AG04450 (cell line): ENCODE measurements at regions not wholly inside any gene's neighbourhood (a gene's known extent, or its start where the extent isn't known, plus 50 kb on each side); places are given as distances from the start of the nearest gene placed in this dataset. TPM values are rescaled to one million over a fixed set of nuclear protein-coding genes. Genes with fewer than 3 reads are reported as not detected.

ENCODE experiments used
- CTCF ChIA-PET: fragments of 300-600, 350-600 bp; formaldehyde crosslinking; extraction: SDS; loops from one replicate; lab custom pipeline; 2022; ENCODE audit warnings: antibody characterized with exemption, inconsistent platforms; lab: Charles Lee
- POLR2A ChIA-PET: fragments of 350-600 bp; formaldehyde crosslinking; extraction: SDS; loops from one replicate; lab custom pipeline; 2021; ENCODE audit warnings: antibody characterized with exemption, inconsistent platforms; lab: Yijun Ruan, JAX
- DNase-seq: peaks from one replicate; pipeline ENCODE4 v3.0.0-alpha.2; 2011; ENCODE audit warnings: low read depth, low spot score
- H3K27ac ChIP-seq: one replicate; pipeline ENCODE4 v1.5.1; 2012; ENCODE audit warnings: low read depth, low read length, control low read depth
- H3K27me3 ChIP-seq: one replicate; pipeline ENCODE4 v1.6.0; 2012; ENCODE audit warnings: low read length; ENCODE audit not compliant: control insufficient read depth, insufficient read depth
- H3K4me3 ChIP-seq: 2 replicates; pipeline ENCODE4 v1.5.1; 2011; ENCODE audit warnings: mild to moderate bottlenecking, low read depth, low read length, control low read depth
- H3K9me3 ChIP-seq: 2 replicates; pipeline ENCODE4 v1.5.1; 2012; ENCODE audit warnings: low read length; ENCODE audit not compliant: control insufficient read depth, insufficient read depth
- CTCF ChIP-seq: IDR thresholded peaks from 2 replicates; pipeline ENCODE4 v1.5.1; 2011; ENCODE audit warnings: low read depth, low read length, control low read depth, inconsistent platforms
- small RNA-seq: library from RNA; depleted of rRNA; stranded (forward); fragments of <200 nt; gene quantifications from one replicate; pipeline ENCODE3, GENCODE V24; 2012; ENCODE audit warnings: low read depth; ENCODE audit not compliant: insufficient read length

- POLR2A ChIA-PET, result interaction anchor here (0.5 kb wide), 1 partner anchor 341 kb away, joined by 7 read pairs; no protein-coding TSS in a partner anchor
- CTCF ChIA-PET, result interaction anchor here (0.6 to 2.1 kb wide), 9 partner anchors 9 to 402 kb away, joined by 3 to 10 read pairs (median 4); no protein-coding TSS in a partner anchor
- DNase-seq, result no peak
- TF ChIP-seq CTCF, result no peak
- H3K9me3 ChIP-seq, result no peaks in the 10 kb centered on the region; the same call in 1 of the 2 replicates
- no peaks in the 10 kb centered on the region for H3K27me3 ChIP-seq
- peak overlapping the region; percentile 93 for H3K27ac ChIP-seq
- H3K4me3 ChIP-seq, result no peak overlapping the region
Measured at GRCh38 chr12:124369827-124370378, 75.0 kb downstream of the RFLNA start.

DNA sequence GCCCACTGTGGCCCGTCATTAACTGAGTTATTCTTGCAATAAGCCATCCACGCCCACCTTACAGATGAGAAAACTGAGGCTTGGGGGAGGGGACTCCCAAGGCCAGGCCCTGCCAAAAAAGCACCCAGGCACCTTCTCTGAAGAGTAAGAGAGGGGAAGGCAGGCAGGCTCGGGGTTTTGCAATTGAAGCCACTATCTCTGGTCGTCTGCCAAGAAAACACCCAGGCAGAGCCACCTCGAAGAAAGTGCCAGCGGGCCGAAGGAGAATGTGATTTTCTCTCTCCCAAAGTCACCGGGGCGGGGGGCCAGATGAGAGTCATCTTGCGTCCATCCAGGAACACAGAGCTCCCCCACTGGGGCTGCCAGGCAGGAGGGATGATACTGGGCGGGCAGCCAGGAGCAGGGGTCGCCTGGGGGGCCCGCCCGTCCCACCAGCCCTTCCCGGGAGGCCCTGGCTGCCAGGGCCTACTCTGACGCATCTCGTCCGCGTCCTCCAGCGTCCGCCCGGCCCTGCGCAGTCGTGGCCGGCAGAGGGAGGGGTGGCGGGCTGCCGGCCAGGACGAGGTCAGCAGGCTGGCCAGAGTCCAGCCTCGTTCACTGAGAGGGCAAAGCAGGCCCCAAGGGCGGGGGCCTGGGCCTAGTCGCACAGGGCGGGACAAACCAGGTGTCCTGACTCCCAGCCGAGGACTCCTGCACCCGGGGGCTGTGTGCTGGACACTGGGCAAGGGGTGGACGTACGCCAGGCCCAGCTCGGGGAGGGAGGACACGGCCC is 74.3 kb downstream of the RFLNA start:
- peak; percentile 55 for TF ChIP-seq CTCF
- Histone ChIP-seq H3K9me3 (no peaks in the 10 kb centered on the region; the same call in 1 of the 2 replicates), H3K4me3 (no peak overlapping the region), H3K27me3 (no peaks in the 10 kb centered on the region), H3K27ac (peak overlapping the region; percentile 93)
- POLR2A ChIA-PET, result interaction anchor here (0.5 kb wide), 1 partner anchor 18 kb away, joined by 7 read pairs; no protein-coding TSS in a partner anchor
- CTCF ChIA-PET, result interaction anchor here (0.6 to 2.1 kb wide), 8 partner anchors 9 to 403 kb away, joined by 3 to 10 read pairs (median 4); no protein-coding TSS in a partner anchor
- peak; percentile 80 for DNase-seq

DNA sequence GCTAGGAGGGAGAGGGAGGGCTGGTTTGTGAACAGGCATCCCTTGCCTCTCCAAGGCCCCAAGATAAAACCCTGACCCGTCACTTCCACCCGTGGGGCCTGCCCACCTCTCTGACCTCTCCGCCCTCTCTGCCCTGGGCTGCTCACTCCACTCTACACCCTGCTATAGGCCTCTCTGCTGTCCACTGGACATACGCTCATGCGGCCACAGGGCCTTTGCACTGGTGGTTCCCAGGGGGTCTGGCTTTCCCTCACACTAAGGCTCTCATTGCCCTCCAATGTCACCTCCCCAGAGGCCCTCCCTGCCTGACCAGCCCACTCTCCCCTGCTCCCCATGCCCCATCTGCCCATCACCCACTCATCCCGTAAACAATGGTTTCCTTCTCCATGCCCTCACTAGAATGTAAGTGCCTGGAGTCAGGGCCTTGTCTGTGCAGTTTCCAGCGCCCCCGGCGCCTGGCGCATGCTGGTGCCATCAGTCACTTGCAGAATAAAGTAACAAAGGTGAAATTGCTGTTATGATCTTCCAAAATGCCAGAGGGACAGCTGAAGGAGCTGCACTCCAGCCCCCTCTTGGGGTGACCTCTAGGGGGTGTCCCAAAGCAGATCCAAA is 73.6 kb downstream of the RFLNA start:
- ChIA-PET POLR2A (interaction anchor here (0.5 kb wide), 1 partner anchor 19 kb away, joined by 7 read pairs; no protein-coding TSS in a partner anchor), CTCF (interaction anchor here (1.4 to 2.1 kb wide), 3 partner anchors 10 to 397 kb away, joined by 5 to 10 read pairs (median 5); no protein-coding TSS in a partner anchor)
- Histone ChIP-seq H3K4me3 (no peak overlapping the region), H3K27ac (peak overlapping the region; percentile 93), H3K9me3 (no peaks in the 10 kb centered on the region; the same call in 1 of the 2 replicates), H3K27me3 (no peaks in the 10 kb centered on the region)
- DNase-seq, result no peak
- TF ChIP-seq CTCF, result peak; percentile 32; the same call in 1 of the 2 replicates

DNA sequence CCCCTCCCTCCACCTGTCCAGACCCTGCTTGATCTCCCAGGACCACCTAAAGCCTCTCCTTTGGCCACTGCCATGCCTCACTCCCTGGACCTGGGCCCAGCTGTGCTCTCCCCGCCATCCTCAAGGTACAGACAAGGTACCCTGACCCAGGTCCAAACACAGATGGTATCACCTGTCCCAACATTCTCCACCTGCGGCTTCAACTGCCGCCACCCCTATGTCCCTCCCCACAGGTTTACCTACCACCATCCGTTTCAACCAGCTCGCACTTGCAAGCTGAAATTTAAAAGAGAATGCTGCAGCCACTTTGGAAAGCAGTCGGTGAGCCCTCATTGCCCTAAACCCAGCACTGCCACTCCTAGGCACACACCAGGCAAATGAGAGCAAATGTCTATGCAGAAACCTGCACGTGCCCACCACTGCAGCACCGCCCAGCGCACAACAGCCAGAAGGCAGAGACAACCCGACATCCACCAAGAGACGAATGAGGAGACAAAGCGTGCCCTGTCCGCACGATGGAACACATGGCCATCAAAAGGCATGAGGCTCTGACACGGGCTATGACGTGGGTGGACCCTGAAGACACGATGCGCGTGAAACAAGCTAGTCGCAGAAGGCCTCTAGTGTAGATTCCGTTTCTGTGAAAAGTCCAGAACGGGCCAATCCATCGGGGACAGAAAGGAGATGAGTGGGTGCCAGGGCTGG is 71.0 kb downstream of the RFLNA start:
- no peaks in the 10 kb centered on the region for H3K27me3 ChIP-seq
- H3K27ac ChIP-seq, result no peak overlapping the region
- no peak for TF ChIP-seq CTCF
- H3K4me3 ChIP-seq, result no peak overlapping the region
- CTCF ChIA-PET, result no interaction called here
- DNase-seq, result no peak
- H3K9me3 ChIP-seq, result no peaks in the 10 kb centered on the region; the same call in 1 of the 2 replicates
- POLR2A ChIA-PET, result no interaction called here

Small RNA genes in the stretch of these regions (small RNA-seq; reads per million reads assigned to genes)
- gene AC073916.1, result not detected
